ENCODE measurements at regions not wholly inside any gene's neighbourhood (a gene's known extent, or its start where the extent isn't known, plus 50 kb on each side); places are given as distances from the start of the nearest gene placed in this dataset.
A peak's percentile ranks its signal among the peaks of the same experiment; 100 is the strongest.
"Not testable (repeated sequence)": the region's sequence is repeated elsewhere in the genome, so short reads cannot be mapped to it uniquely, and the experiment has no call there.

- no peak for DNase-seq
These were observed 58.0 kb upstream of the SLC25A48 start for GRCh38 chr5:135776457-135776856.

GRCh38 chr5:135761746-135762145 is 72.7 kb upstream of the SLC25A48 start:
- intact Hi-C loops (cut with DNase I) = no loop called here
- DNase-seq = no peak

More at GRCh38 chr5:135776457-135776856, 58.0 kb upstream of the SLC25A48 start:
- intact Hi-C loops (cut with DNase I) = no loop called here

- no peak for DNase-seq
- intact Hi-C loops (cut with DNase I) = no loop called here
These were observed 75.2 kb upstream of the SLC25A48 start for GRCh38 chr5:135759149-135759784.

- intact Hi-C loops (cut with DNase I) = no loop called here
- no peak for DNase-seq
These were observed 80.5 kb upstream of the SLC25A48 start for GRCh38 chr5:135753990-135754389.

GRCh38 chr5:135750506-135750905 is 84.0 kb upstream of the SLC25A48 start:
- no peak for DNase-seq
- intact Hi-C loops (cut with DNase I) = no loop called here

GRCh38 chr5:135747824-135748223 is 86.6 kb upstream of the SLC25A48 start:
- intact Hi-C loops (cut with DNase I) = no loop called here

GRCh38 chr5:135745897-135746500 is 88.5 kb upstream of the SLC25A48 start:
- DNase-seq = peak in 1 of 42 donors; percentile 31
- intact Hi-C loops (cut with DNase I) = no loop called here

More at GRCh38 chr5:135747824-135748223, 86.6 kb upstream of the SLC25A48 start:
- no peak for DNase-seq

- intact Hi-C loops (cut with DNase I) = no loop called here
These were observed 90.6 kb upstream of the SLC25A48 start for GRCh38 chr5:135743705-135744411.

GRCh38 chr5:135743181-135743580 is 91.3 kb upstream of the SLC25A48 start:
- DNase-seq = peak in 1 of 42 donors; percentile 8
- intact Hi-C loops (cut with DNase I) = no loop called here

More at GRCh38 chr5:135743705-135744411, 90.6 kb upstream of the SLC25A48 start:
- peak in 1 of 42 donors; percentile 26 for DNase-seq

- intact Hi-C loops (cut with DNase I); DNase-seq: not testable (repeated sequence)
These were observed 92.2 kb upstream of the SLC25A48 start for GRCh38 chr5:135742240-135742639.

- DNase-seq = peak in 1 of 42 donors; percentile 32
- intact Hi-C loops (cut with DNase I) = no loop called here
These were observed 93.4 kb upstream of the SLC25A48 start for GRCh38 chr5:135741040-135741439.

- DNase-seq = peak in 1 of 42 donors; percentile 22
- intact Hi-C loops (cut with DNase I) = no loop called here
These were observed 94.0 kb upstream of the SLC25A48 start for GRCh38 chr5:135740475-135740874.

- DNase-seq = peak in 2 of 42 donors; percentile 16 to 22
- intact Hi-C loops (cut with DNase I) = no loop called here
These were observed 95.0 kb upstream of the SLC25A48 start for GRCh38 chr5:135739383-135739981.

- intact Hi-C loops (cut with DNase I) = no loop called here
- DNase-seq = peak in 2 of 42 donors; percentile 13 to 17
These were observed 95.9 kb upstream of the SLC25A48 start for GRCh38 chr5:135738564-135738875.

GRCh38 chr5:135737701-135738563 is 96.5 kb upstream of the SLC25A48 start:
- DNase-seq = peak in 3 of 42 donors; percentile 4 to 33 (median 16)
- intact Hi-C loops (cut with DNase I) = no loop called here

GRCh38 chr5:135736952-135737351 is 97.5 kb upstream of the SLC25A48 start:
- DNase-seq = peak in 2 of 42 donors; percentile 13 to 19
- intact Hi-C loops (cut with DNase I) = not testable (repeated sequence)

GRCh38 chr5:135735831-135736230 is 98.6 kb upstream of the SLC25A48 start:
- intact Hi-C loops (cut with DNase I) = no loop called here

GRCh38 chr5:135734956-135735355 is 99.5 kb upstream of the SLC25A48 start:
- intact Hi-C loops (cut with DNase I) = not testable (repeated sequence)
- peak in 2 of 42 donors; percentile 21 to 31 for DNase-seq

More at GRCh38 chr5:135735831-135736230, 98.6 kb upstream of the SLC25A48 start:
- peak in 2 of 42 donors; percentile 29 to 30 for DNase-seq

- intact Hi-C loops (cut with DNase I) = not testable (repeated sequence)
These were observed 103.4 kb upstream of the SLC25A48 start for GRCh38 chr5:135731034-135731433.

More at GRCh38 chr5:135731034-135731433, 103.4 kb upstream of the SLC25A48 start:
- not testable (repeated sequence) for DNase-seq
